Peyer's patch (tissue), 4 donors: ENCODE measurements at regions not wholly inside any gene's neighbourhood (a gene's known extent, or its start where the extent isn't known, plus 50 kb on each side); places are given as distances from the start of the nearest gene placed in this dataset.

Experiments
- DNase-seq, 3 donors: peaks; one replicate each; pipeline ENCODE4 v3.0.0-alpha.2; 2017 to 2019
- H3K27ac ChIP-seq, 4 donors: fragments of 200-600 bp; sonication (generic); one replicate each; pipeline ENCODE4 v1.5.1; 2016 to 2019
- H3K27me3 ChIP-seq, 2 donors: fragments of 200-600 bp; sonication (generic); one replicate each; pipeline ENCODE4 v1.5.1; 2019
- H3K36me3 ChIP-seq, 3 donors: fragments of 200-600 bp; sonication (generic); one replicate each; pipeline ENCODE4 v1.5.1; 2016 to 2019
- H3K4me1 ChIP-seq, 4 donors: fragments of 200-600 bp; sonication (generic); one replicate each; pipeline ENCODE4 v1.5.1; 2016 to 2019
- H3K4me3 ChIP-seq, 4 donors: fragments of 200-600 bp; sonication (generic); 1 replicate in 3 of 4; 2 replicates in 1 of 4; pipeline ENCODE4 v1.5.1; 2016 to 2019; ENCODE audit warnings: mild to moderate bottlenecking in 1 of 4
- H3K9me3 ChIP-seq, 4 donors: fragments of 200-600 bp; sonication (generic); one replicate each; pipeline ENCODE4 v1.5.1; 2016 to 2019; ENCODE audit warnings: mild to moderate bottlenecking in 1 of 4
- CTCF ChIP-seq, 6 experiments: fragments of 450-650 bp in 4 of 6; fragments of 200-600 bp in 2 of 6; sonication (generic) in 1 of 6; IDR thresholded peaks; one replicate each; pipeline ENCODE4 v1.5.1; 2017 to 2019; ENCODE audit warnings: antibody characterized with exemption in 6 of 6, mild to moderate bottlenecking in 3 of 6, moderate library complexity in 1 of 6
- POLR2A ChIP-seq, 2 donors: fragments of 450-650 bp; IDR thresholded peaks; one replicate each; pipeline ENCODE4 v1.5.1; 2017; ENCODE audit warnings: antibody characterized with exemption in 2 of 2, mild to moderate bottlenecking in 2 of 2, moderate library complexity in 2 of 2

- no peaks in the 10 kb centered on the region for H3K4me1 ChIP-seq
Measured at GRCh38 chr5:97918057-97918456, 735.0 kb upstream of the RIOK2 start.

GRCh38 chr5:97918620-97919019 is 735.6 kb upstream of the RIOK2 start:
- no peak for TF ChIP-seq POLR2A (IDR thresholded peaks at IDR 0.05)
- no peak for TF ChIP-seq CTCF (IDR thresholded peaks at IDR 0.05)
- no peak overlapping the region for H3K27ac ChIP-seq

More at GRCh38 chr5:97918057-97918456, 735.0 kb upstream of the RIOK2 start:
- Histone ChIP-seq H3K4me3 (no peak overlapping the region), H3K36me3 (no peaks in the 10 kb centered on the region), H3K9me3 (no peaks in the 10 kb centered on the region), H3K27ac (no peak overlapping the region), H3K27me3 (no peaks in the 10 kb centered on the region)
- no peak for TF ChIP-seq POLR2A (IDR thresholded peaks at IDR 0.05)
- no peak for TF ChIP-seq CTCF (IDR thresholded peaks at IDR 0.05)
- DNase-seq = no peak

GRCh38 chr5:97919719-97920118 is 736.7 kb upstream of the RIOK2 start:
- H3K4me1 ChIP-seq = no peaks in the 10 kb centered on the region
- no peak for DNase-seq
- H3K27me3 ChIP-seq = no peaks in the 10 kb centered on the region
- no peak overlapping the region for H3K27ac ChIP-seq
- H3K36me3 ChIP-seq = no peaks in the 10 kb centered on the region
- no peak overlapping the region for H3K4me3 ChIP-seq
- no peak for TF ChIP-seq CTCF (IDR thresholded peaks at IDR 0.05)
- H3K9me3 ChIP-seq = no peaks in the 10 kb centered on the region

More at GRCh38 chr5:97918620-97919019, 735.6 kb upstream of the RIOK2 start:
- no peak for DNase-seq
- Histone ChIP-seq H3K4me3 (no peak overlapping the region), H3K4me1 (no peaks in the 10 kb centered on the region), H3K27me3 (no peaks in the 10 kb centered on the region), H3K9me3 (no peaks in the 10 kb centered on the region), H3K36me3 (no peaks in the 10 kb centered on the region)

DNA sequence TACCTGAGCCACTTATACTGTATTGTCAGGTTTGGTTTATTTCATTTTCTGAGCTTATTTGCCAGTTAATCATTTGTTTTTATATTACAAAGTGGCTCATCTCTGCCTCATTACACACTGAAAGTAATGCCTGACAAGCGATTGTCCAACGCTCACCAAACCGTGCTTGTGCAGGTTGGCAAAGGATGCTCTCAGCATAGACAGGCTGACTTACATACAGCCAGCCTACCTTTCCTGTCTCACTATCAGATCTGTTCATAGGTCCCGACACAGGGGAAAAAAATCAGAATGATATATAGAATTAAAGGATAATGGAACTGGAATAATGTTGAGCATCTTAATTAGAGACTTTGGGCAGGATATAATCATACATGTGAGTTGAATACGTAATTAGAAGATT is 739.7 kb upstream of the RIOK2 start:
- no peak for DNase-seq
- Histone ChIP-seq H3K36me3 (no peaks in the 10 kb centered on the region), H3K9me3 (no peaks in the 10 kb centered on the region), H3K4me1 (no peaks in the 10 kb centered on the region), H3K27ac (no peak overlapping the region), H3K4me3 (no peak overlapping the region), H3K27me3 (no peaks in the 10 kb centered on the region)
- TF ChIP-seq CTCF (IDR thresholded peaks at IDR 0.05) (no peak), POLR2A (IDR thresholded peaks at IDR 0.05) (no peak)

- Histone ChIP-seq H3K4me3 (no peak overlapping the region), H3K27ac (no peak overlapping the region), H3K4me1 (no peaks in the 10 kb centered on the region), H3K27me3 (no peaks in the 10 kb centered on the region), H3K9me3 (no peaks in the 10 kb centered on the region), H3K36me3 (no peaks in the 10 kb centered on the region)
- TF ChIP-seq POLR2A (IDR thresholded peaks at IDR 0.05) = no peak
- TF ChIP-seq CTCF (IDR thresholded peaks at IDR 0.05) = no peak
- no peak for DNase-seq
Measured at GRCh38 chr5:97923496-97923895, 740.4 kb upstream of the RIOK2 start.

GRCh38 chr5:97923997-97924396 is 741.0 kb upstream of the RIOK2 start:
- TF ChIP-seq POLR2A (IDR thresholded peaks at IDR 0.05) = no peak
- TF ChIP-seq CTCF (IDR thresholded peaks at IDR 0.05) = no peak
- Histone ChIP-seq H3K27ac (no peak overlapping the region), H3K27me3 (no peaks in the 10 kb centered on the region), H3K4me1 (no peaks in the 10 kb centered on the region), H3K9me3 (no peaks in the 10 kb centered on the region), H3K4me3 (no peak overlapping the region), H3K36me3 (no peaks in the 10 kb centered on the region)
- no peak for DNase-seq
